ENCODE measurements at regions not wholly inside any gene's neighbourhood (a gene's known extent, or its start where the extent isn't known, plus 50 kb on each side); places are given as distances from the start of the nearest gene placed in this dataset.

DNA sequence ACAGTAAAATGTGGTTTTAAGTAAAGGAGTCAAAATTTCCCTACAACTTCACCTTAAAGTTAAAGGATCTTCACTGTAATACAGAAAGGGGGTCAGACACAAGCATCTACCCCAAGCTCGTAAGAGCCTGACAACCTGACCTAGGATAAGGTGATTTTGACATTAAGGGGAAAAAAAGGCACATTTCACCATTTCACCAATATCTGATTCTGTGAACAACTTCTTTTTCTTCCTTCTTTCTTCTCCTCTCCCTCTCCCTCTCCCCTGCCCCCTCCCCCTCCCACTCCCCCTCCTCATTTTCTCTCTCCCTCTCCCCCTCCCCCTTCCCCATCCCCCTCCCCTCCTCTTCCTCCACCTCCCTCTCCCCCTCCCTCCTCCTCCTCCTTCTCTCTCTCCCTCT, 796.7 kb upstream of the ARGLU1 start:
- DNase-seq (ENCODE audit: low read depth in 4 of 4, low spot score in 3 of 4): no peak

GRCh38 chr13:107361666-107362065, 793.7 kb upstream of the ARGLU1 start:
- no peak for DNase-seq (ENCODE audit: low read depth in 4 of 4, low spot score in 3 of 4)

GRCh38 chr13:107360010-107360409, 792.1 kb upstream of the ARGLU1 start:
- DNase-seq (ENCODE audit: low read depth in 4 of 4, low spot score in 3 of 4): no peak

- DNase-seq (ENCODE audit: low read depth in 4 of 4, low spot score in 3 of 4): no peak
Measured at GRCh38 chr13:107358866-107359265, 790.9 kb upstream of the ARGLU1 start.

GRCh38 chr13:107351305-107351704, 783.4 kb upstream of the ARGLU1 start:
- DNase-seq (ENCODE audit: low read depth in 4 of 4, low spot score in 3 of 4): no peak

- DNase-seq (ENCODE audit: low read depth in 4 of 4, low spot score in 3 of 4): no peak
Measured at GRCh38 chr13:107348925-107349324, 781.0 kb upstream of the ARGLU1 start.

- DNase-seq (ENCODE audit: low read depth in 4 of 4, low spot score in 3 of 4): no peak
Measured at GRCh38 chr13:107348471-107348870, 780.5 kb upstream of the ARGLU1 start.

- DNase-seq (ENCODE audit: low read depth in 4 of 4, low spot score in 3 of 4): no peak
Measured at GRCh38 chr13:107347641-107348369, 779.9 kb upstream of the ARGLU1 start.

- no peak for DNase-seq (ENCODE audit: low read depth in 4 of 4, low spot score in 3 of 4)
Measured at GRCh38 chr13:107342747-107343146, 774.8 kb upstream of the ARGLU1 start.

DNA sequence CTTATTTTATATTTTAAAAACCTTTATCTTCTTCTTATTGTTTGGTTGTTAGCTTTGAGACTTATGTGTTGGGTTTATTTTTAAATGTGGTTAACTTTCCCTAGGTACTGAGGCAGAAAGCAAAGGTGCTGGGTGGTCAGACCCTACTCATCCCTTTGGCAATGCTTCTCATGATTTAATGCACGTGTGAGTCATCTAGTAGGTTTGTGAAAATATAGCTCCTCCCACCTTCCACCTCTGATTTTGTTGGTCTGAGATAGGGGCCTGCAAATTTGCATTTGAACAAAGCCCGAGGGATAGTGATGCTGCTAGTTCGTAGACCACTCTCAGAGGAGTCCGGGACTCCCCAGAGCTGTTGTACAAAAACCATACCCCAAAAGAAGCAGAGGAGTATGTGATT, 771.3 kb upstream of the ARGLU1 start:
- no peak for DNase-seq (ENCODE audit: low read depth in 4 of 4, low spot score in 3 of 4)

GRCh38 chr13:107332188-107332587, 764.3 kb upstream of the ARGLU1 start:
- DNase-seq (ENCODE audit: low read depth in 4 of 4, low spot score in 3 of 4): no peak

GRCh38 chr13:107331359-107331758, 763.4 kb upstream of the ARGLU1 start:
- no peak for DNase-seq (ENCODE audit: low read depth in 4 of 4, low spot score in 3 of 4)

DNA sequence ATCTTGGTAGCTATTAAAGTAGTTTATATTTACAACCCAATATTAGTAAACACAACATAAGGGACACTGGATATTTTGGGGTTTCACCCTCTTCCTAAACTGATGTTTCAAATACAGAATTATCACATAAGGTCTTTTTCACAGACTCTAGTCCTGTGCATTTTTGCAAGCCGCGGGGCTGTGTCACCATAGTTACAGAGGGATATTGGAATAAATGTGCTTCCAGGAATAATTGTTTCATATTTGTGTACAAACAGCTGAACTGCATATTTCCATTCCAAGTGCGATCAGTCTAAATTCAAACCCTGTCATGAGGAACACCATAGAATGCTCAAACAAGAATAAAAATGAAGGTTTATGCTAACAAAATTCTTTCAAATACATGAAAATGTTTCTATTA, 762.5 kb upstream of the ARGLU1 start:
- DNase-seq (ENCODE audit: low read depth in 4 of 4, low spot score in 3 of 4): no peak

GRCh38 chr13:107329991-107330390, 762.1 kb upstream of the ARGLU1 start:
- no peak for DNase-seq (ENCODE audit: low read depth in 4 of 4, low spot score in 3 of 4)

- no peak for DNase-seq (ENCODE audit: low read depth in 4 of 4, low spot score in 3 of 4)
Measured at GRCh38 chr13:107324416-107325204, 756.7 kb upstream of the ARGLU1 start.

GRCh38 chr13:107322228-107322627, 754.3 kb upstream of the ARGLU1 start:
- DNase-seq (ENCODE audit: low read depth in 4 of 4, low spot score in 3 of 4): no peak

GRCh38 chr13:107305178-107305577, 737.2 kb upstream of the ARGLU1 start:
- DNase-seq (ENCODE audit: low read depth in 4 of 4, low spot score in 3 of 4): no peak

DNA sequence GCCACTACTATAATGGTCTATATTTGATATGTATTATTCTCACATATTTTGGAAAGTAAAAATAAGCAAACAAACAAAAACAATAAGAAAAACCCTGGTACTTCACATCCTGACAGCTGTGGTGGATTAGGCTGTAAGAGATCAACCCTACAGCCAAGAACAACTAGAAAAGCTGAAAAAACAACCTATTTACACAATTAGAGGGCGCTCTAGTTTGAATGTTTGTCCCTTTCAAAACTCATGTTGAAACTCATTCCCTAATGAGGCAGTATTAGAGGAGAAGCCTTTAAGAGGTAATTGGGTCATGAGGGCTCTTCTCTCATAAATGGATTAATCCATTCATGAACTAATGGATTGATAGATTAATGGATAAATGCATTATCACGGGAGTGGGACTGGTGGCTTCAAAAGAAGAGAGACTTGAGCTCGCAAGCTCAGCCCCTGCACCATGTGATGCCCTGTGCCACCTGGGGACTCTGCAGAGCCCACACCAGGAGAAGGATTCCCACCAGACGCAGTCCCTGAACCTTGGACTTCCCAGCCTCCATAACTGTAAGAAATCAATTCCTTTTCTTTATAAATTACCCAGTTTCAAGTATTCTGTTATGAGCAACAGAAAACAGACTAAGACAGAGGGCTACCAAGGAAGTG, 733.9 kb upstream of the ARGLU1 start:
- no peak for DNase-seq (ENCODE audit: low read depth in 4 of 4, low spot score in 3 of 4)

GRCh38 chr13:107299717-107300116, 731.8 kb upstream of the ARGLU1 start:
- DNase-seq (ENCODE audit: low read depth in 4 of 4, low spot score in 3 of 4): no peak

DNA sequence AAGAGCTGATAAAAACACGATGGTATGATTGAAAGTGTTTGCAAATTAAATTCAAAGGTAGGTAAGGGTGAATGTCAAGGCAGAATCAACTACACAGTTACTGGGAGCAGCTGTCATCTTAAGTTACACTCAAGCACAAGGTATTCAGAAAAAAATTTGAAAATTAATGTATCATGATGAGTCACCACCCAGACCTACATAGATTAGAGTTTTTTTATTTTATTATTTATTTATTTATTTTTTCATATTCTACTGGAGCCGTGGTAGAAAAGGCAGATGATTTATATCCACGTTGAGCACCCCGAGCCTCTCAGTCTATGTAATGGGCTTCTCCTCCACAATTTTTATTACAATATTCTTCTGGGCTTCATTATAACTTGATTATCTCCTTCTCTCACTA, 728.9 kb upstream of the ARGLU1 start:
- DNase-seq (ENCODE audit: low read depth in 4 of 4, low spot score in 3 of 4): no peak

- DNase-seq (ENCODE audit: low read depth in 4 of 4, low spot score in 3 of 4): no peak
Measured at GRCh38 chr13:107295416-107296140, 727.6 kb upstream of the ARGLU1 start.
